ENCODE measurements at regions not wholly inside any gene's neighbourhood (a gene's known extent, or its start where the extent isn't known, plus 50 kb on each side); places are given as distances from the start of the nearest gene placed in this dataset.

GRCh38 chr18:47566809-47567208 is 315.3 kb upstream of the SKOR2 start:
- Mint-ChIP-seq H3K4me3 (no peak overlapping the region), H3K4me1 (ENCODE audit: low read depth) (no peaks in the 10 kb centered on the region), H3K27me3 (peaks cover 23% of the 10 kb centered on the region), H3K27ac (no peak overlapping the region), H3K9me3 (peaks cover 2% of the 10 kb centered on the region), H3K36me3 (ENCODE audit: low read depth) (no peaks in the 10 kb centered on the region)
- ChIA-PET CTCF (no interaction called here), POLR2A (no interaction called here)
- DNase-seq (no peak), ATAC-seq (ENCODE audit: poor library complexity) (no peak)
- H3K9me3 ChIP-seq (ENCODE audit: control insufficient read depth in 1 of 2, insufficient read depth in 1 of 2, low read length in 2 of 2) = no peaks in the 10 kb centered on the region
- no peaks in the 10 kb centered on the region for H3K4me1 ChIP-seq (ENCODE audit: insufficient read depth, low read length)
- H3K27me3 ChIP-seq (ENCODE audit: control insufficient read depth in 1 of 2, insufficient read depth in 2 of 2, low read length in 2 of 2) = peaks cover 0 to 4% of the 10 kb centered on the region in 2 experiments
- TF ChIP-seq CTCF (IDR thresholded peaks at IDR 0.05) = no peak
- H3K4me3 ChIP-seq (ENCODE audit: low read length) = no peak overlapping the region
- intact Hi-C loops (cut with DNase I, micrococcal nuclease) = no loop called here
- no peak overlapping the region for H3K27ac ChIP-seq (ENCODE audit: low read depth in 1 of 2, low read length in 2 of 2)
- H3K36me3 ChIP-seq (ENCODE audit: insufficient read depth, low read length) = no peaks in the 10 kb centered on the region

- Histone ChIP-seq H3K27me3 (ENCODE audit: control insufficient read depth in 1 of 2, insufficient read depth in 2 of 2, low read length in 2 of 2) (peaks cover 4 to 10% of the 10 kb centered on the region in 2 experiments), H3K9me3 (ENCODE audit: control insufficient read depth in 1 of 2, insufficient read depth in 1 of 2, low read length in 2 of 2) (peaks cover 0 to 9% of the 10 kb centered on the region in 2 experiments), H3K27ac (ENCODE audit: low read depth in 1 of 2, low read length in 2 of 2) (no peak overlapping the region), H3K4me1 (ENCODE audit: insufficient read depth, low read length) (no peaks in the 10 kb centered on the region), H3K4me3 (ENCODE audit: low read length) (no peak overlapping the region), H3K36me3 (ENCODE audit: insufficient read depth, low read length) (no peaks in the 10 kb centered on the region)
- POLR2A ChIA-PET = no interaction called here
- Mint-ChIP-seq H3K27me3 (peaks cover 49% of the 10 kb centered on the region), H3K4me1 (ENCODE audit: low read depth) (no peaks in the 10 kb centered on the region), H3K27ac (no peak overlapping the region), H3K4me3 (no peak overlapping the region), H3K9me3 (peaks cover 2% of the 10 kb centered on the region), H3K36me3 (ENCODE audit: low read depth) (no peaks in the 10 kb centered on the region)
- no peak for TF ChIP-seq CTCF (IDR thresholded peaks at IDR 0.05)
- no peak for DNase-seq
- CTCF ChIA-PET = no interaction called here
- intact Hi-C loops (cut with DNase I, micrococcal nuclease) = no loop called here
- no peak for ATAC-seq (ENCODE audit: poor library complexity)
Measured at GRCh38 chr18:47560723-47561715, 309.6 kb upstream of the SKOR2 start.

GRCh38 chr18:47558110-47558750 is 306.8 kb upstream of the SKOR2 start:
- ChIA-PET CTCF (no interaction called here), POLR2A (no interaction called here)
- intact Hi-C loops (cut with DNase I, micrococcal nuclease) = no loop called here
- no peak for ATAC-seq (ENCODE audit: poor library complexity)
- Mint-ChIP-seq H3K36me3 (ENCODE audit: low read depth) (no peaks in the 10 kb centered on the region), H3K4me1 (ENCODE audit: low read depth) (no peaks in the 10 kb centered on the region), H3K4me3 (no peak overlapping the region), H3K9me3 (no peaks in the 10 kb centered on the region), H3K27me3 (peaks cover 49% of the 10 kb centered on the region), H3K27ac (no peak overlapping the region)
- no peak overlapping the region for H3K27ac ChIP-seq (ENCODE audit: low read depth in 1 of 2, low read length in 2 of 2)
- DNase-seq = no peak
- peaks cover 3 to 10% of the 10 kb centered on the region in 2 experiments for H3K27me3 ChIP-seq (ENCODE audit: control insufficient read depth in 1 of 2, insufficient read depth in 2 of 2, low read length in 2 of 2)
- H3K4me1 ChIP-seq (ENCODE audit: insufficient read depth, low read length) = no peaks in the 10 kb centered on the region
- H3K4me3 ChIP-seq (ENCODE audit: low read length) = no peak overlapping the region
- TF ChIP-seq CTCF (IDR thresholded peaks at IDR 0.05) = no peak
- H3K9me3 ChIP-seq (ENCODE audit: control insufficient read depth in 1 of 2, insufficient read depth in 1 of 2, low read length in 2 of 2) = peaks cover 0 to 9% of the 10 kb centered on the region in 2 experiments
- no peaks in the 10 kb centered on the region for H3K36me3 ChIP-seq (ENCODE audit: insufficient read depth, low read length)
